ENCODE measurements at regions not wholly inside any gene's neighbourhood (a gene's known extent, or its start where the extent isn't known, plus 50 kb on each side); places are given as distances from the start of the nearest gene placed in this dataset.

DNA sequence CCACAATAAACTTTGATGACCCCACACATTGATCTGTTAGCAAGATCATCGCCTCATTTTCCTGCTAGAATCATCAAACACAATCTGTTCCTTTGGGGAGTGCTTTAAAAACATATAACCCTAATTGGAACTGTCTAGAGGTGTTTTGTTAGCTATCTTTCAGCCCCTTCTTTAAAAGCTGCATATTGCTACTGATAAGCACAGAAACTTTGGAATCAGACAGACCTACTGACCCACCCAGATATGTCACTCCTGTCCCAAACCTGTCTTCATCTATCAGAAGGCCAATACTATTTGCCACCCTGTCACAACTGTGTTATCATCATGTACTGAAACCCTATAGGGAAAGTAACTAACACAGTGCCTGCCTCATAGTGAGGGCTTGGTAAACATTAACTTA, 172.4 kb upstream of the SASH1 start:
- no peak for DNase-seq

DNA sequence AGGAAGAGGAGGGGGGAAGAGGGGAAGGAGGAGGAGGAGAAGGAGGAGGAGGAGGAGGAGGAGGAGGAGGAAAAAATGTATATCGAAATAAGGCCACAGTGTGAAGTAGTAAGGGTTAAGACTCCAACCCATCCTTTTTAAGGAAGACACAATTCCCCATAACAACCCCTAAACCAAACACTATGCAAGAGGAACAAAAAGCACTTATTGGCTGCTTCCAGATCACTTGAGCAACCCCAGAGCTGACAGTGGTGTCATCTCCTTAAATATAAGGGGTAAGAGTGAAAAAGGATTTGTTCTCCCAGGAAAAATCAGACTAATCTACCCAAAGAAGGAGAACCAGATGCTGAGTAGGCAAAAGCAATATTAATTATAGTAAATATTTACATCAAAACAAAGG, 169.1 kb upstream of the SASH1 start:
- no peak for DNase-seq

DNA sequence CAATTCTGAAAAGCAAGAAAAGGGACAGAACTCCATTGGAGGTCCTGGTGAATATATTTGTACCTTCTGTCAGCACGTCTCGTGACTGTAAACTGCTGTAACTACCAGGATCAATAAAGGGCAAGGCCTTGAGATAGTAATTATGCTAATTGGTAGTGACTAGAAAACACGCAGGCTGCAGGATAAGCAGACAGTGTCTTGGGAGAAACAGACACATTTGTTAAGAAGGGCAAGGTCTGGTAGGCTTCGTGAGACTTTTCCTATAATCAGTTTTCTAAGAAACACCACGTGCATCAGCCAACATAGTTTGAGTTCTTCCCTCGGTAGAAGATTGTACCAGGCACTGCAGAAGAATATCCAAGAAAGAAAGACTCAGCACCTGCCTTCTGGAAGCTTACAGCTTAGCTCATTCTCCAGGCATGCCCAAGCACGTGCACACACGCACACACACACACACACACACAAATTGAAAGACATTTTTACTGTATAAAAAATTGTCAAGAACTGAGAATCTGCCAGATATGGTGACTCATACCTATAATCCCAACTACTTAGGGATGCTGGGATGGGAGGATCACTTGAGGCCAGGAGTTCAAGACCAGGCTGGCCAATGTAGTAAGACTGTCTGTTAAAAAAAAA, 167.0 kb upstream of the SASH1 start:
- DNase-seq = peak; percentile 18

DNA sequence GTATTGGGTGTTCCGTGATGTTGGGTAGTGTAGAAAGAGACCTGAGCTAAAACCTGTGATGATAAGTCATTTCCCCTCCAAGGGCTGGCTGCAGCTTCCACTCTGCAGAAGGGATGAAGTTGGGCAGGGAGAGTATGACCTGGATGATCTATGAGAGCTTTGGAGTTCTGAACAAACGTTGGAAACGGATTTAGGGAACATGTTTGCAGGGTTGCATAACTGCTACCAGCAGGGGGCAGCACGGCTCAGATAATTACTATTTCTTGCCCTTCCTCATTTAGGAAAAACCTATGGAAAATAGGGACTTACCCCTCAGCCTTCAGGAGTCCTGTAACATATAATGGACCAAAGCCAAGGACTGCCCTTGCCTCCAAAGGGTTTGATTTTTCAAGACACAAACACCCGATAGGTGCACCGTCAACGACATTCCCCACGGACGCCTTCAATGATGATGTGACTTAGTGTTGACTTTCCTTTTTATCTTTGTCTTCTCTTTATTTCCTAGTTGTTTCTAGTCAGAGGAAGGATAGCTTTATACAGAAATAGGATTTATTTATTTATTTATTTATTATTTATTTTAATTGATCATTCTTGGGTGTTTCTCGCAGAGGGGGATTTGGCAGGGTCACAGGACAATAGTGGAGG, 164.9 kb upstream of the SASH1 start:
- DNase-seq = peak; percentile 86

DNA sequence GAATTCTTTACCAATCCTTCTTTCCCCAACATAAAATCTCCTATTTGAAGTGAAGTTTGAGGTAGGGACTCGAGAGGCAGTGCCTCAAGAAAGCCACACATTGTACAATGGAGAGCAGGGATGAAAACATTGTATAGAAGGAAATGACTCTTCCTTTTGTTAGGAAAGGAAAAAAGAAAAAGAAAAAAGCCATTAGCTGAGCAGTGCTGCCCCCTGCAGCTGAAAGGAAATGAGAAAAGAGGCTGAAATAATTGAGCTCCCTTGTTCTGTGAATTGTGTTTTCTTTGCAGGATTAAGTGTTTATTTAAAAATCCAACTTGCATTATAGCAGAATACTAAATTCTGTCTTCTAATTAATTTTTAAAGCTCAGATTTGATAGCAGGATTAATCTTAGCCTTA, 162.9 kb upstream of the SASH1 start:
- peak; percentile 72 for DNase-seq

DNA sequence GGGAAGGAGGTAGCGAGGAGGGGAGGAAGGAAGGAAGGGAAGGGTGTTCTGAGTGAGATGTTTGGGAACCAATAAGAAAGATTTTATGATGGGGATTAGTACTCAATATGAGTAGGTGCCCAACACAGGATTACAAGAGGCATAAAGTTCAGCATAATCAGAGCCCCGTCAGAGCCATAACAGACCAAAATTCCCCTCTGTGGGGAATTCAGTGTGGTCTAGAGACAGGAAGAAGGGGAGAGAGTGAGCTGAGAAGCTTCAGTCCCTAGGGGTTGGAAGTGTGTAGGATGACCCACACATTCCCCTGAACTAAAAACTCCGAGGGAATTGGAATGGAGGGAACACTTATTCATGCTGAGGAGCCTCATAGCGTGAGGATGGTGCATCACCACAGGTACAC, 160.3 kb upstream of the SASH1 start:
- DNase-seq = no peak

DNA sequence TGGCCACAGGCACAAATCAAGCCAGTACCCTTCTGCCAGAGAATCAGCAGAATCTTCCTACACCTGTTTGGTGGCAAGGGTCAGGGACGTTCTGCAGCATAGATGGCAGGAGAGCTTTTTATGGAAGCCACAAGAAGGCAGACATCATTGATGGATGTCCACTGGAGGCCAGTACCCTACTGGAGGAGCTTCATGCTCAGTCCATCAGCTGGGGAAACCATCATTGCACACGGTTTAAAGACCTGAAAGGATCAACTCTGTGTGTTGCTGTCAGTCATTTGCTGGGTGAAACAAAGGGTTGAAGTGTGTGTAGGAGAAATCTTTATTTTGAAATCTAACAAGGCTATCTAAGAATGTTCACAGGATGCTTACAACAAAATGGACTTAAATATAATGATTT, 158.9 kb upstream of the SASH1 start:
- DNase-seq = no peak

DNA sequence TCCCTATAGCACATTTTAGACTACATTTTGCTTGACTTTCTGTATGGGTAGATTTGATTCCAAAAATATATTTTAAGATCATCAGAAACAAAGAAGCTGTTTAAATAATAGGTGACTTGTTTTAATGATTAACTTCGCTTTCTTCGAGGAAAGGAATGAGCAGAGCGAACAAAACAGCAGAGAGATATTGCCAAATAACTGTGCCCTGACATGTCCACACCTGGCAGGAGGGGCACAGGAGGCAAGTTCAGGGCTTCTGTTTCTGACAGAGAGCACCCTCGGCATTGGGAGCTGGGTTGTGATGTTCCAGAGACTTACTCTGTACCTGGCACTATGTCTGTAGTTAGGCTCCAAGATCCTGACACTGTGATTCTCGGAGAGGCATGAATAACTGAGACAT, 155.7 kb upstream of the SASH1 start:
- no peak for DNase-seq

DNA sequence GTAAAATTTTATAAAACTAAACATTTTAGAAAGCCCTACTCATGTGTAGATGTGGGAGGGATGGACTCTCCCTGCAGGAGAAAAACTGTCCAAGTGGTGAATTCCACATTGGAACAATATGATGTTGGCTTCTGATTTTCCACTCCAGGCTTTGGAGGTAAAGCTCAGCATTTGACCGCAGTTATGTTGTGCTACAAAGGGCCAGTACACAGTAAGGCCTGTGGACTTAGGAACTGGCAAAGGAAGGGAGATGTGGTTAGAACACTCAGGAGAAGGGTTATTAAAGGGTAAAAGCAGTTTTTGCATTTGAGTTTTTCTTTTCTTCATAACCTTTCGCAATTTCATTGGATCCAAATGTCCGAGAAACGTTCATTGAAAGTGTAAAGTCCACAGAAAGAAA, 150.3 kb upstream of the SASH1 start:
- no peak for DNase-seq

DNA sequence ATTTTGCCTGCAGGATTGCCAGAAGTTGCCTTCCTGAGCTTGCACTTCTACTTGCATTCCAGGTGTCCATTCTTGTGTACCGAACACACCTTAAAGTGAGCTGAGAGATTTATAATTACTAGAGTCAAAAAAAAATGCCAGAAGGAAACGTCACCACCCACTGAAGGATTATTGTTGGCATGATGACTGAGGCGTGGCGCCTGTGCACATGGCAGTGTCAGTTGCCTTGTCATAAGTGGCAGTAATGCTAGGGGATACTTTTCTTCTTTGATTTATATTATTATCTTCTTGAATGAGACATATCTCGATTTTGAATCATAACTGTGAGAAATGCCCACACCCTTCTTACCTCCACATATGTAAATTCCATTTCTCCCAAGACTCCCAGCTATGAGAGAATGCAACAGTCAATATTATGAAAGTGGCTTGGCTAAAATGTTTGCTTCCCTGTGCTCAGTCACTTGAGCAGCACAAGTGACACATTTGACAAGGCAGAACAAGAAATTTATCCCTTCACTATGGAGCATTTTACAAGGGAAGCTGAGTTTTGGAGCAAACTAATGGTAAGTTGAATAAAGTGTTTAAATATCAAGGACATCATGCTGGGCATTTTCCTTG, 149.5 kb upstream of the SASH1 start:
- no peak for DNase-seq

DNA sequence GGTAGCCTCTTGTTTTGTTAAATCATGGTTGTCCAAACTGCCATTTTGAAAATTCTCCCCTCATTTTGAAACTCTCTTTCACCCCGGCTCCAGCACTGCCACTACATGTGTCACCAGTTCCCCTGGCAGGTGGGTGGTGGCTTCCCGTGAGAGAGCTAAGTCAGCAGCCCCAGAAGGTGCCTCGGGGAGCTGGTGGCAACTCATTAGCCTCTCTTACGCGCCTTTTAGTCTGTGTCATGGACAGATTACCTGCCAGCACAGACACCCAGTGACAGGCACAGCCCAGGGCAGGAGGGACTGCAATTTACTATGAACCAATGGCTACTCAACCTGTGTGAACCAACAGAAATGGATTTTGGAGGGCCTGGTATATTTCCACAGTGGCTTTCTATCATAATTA, 147.1 kb upstream of the SASH1 start:
- no peak for DNase-seq

DNA sequence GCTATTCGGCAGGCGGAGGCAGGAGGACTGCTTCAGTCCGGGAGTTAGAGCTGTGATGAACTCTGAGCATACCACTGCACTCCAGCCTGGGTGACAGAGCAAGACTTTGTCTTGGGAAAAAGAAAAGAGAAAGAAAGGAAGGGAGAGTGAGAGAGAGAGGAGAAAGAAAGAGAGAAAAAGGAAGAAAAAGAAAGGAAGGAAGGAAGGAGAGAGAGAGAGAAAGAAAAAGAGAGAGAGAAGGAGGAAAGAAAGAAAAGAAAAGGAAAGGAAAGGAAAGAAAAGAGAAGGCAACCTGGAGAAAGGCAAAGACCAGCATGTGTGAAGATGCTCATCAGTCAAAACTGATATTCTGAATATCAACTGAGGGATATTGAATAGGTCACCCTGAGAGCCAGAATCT, 143.1 kb upstream of the SASH1 start:
- no peak for DNase-seq

DNA sequence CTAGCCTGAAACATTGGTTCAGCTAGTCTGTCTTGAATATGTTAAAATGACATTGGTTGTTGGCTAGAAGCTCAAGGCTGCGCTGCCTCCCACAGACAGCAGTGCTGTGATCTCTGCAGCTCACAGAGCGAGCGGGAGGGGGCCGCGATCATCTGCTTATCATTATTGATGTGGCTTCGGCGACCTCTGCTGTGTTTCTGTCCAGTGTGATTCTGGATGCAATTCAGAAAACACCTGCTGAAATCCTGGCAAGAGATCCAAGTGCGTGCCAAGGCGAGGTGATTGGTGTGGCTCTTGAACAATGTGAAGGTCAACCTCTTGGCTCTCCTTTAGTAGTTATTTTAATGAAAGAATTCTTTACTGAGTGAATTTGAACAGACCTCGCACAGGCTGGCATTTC, 142.3 kb upstream of the SASH1 start:
- DNase-seq = peak; percentile 69

DNA sequence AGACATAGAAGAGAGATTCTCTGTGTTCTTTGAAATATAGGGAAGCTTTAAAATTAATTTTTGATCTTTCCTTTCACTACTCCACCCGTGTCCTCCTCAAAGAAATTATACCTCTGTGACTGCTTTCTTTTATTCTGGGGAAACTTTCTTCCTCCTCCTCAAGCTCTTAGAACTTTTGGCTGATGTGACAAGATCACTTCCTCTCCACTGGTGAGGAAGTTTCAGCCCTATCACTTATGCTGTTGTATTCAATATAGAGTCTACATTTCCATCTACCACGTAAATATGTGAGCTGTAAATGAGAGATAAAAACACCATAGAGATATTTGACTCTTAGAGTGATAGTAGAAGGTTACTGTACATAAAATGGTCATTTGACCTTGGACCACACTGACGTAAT, 141.9 kb upstream of the SASH1 start:
- no peak for DNase-seq

DNA sequence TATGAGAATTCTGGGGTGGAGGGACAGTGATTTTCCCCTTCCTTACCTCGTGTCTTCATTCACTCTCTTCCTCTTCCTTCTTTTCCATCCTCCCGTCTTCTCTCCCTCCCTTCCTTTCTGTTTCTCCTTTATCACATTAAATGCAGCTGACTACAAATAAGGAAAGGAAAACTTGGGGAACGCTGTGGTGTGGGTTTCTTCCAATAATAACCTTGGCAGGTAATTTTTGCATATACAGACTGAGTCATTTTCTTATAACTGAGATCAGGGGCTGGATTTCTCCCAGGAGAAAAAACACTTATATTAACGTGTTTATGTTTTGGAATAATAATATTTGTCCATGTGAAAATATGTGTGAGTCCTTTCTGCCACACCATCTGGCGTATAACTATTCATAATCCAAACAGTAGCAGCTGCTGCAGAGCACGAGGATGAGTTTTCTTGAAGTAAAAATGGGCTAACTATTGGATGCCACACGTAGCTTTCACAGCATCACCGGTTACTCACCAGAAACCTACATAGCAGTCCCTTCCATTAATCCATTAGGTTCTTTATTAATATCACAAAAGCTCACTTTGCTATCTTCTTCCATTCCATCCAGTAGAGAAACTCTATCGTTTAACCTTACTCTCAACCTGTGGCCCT, 139.2 kb upstream of the SASH1 start:
- no peak for DNase-seq

DNA sequence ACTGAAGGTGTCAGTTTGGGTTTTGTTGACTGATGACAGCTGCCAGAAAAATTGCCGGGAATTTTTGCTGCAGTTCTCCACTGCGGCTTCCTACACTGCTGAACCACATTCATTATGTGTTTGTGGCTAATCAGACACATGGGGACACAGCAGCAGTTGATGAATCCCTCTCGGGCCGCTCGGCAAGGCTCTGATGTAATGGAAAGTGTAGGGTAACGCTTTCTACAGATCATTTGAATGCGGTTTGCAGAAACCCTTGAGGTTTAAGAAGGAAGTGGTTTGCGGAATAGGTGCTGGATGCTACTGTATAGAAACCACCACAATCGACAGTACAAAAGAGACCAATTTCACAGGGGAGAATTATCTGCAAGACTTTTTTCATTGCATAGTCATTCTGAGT, 138.7 kb upstream of the SASH1 start:
- DNase-seq = no peak

DNA sequence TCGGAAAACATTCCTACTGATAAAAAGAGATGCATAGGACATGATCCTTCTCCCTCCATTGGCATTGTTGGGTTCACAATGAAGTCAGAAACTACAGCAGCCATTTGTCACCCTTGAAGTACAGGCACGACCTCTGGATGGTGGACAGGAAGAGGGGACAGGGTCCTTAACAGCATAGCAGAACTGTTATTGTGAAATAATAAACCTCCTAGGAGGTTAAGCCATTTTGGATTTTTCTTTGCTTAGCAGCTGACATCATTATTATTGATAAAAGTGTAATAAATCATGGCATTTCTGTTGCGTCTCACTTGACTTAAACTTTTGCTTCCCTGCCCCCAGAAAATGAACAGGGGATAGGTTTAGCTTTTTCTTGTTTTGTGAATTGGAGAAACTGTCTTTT, 134.3 kb upstream of the SASH1 start:
- no peak for DNase-seq

DNA sequence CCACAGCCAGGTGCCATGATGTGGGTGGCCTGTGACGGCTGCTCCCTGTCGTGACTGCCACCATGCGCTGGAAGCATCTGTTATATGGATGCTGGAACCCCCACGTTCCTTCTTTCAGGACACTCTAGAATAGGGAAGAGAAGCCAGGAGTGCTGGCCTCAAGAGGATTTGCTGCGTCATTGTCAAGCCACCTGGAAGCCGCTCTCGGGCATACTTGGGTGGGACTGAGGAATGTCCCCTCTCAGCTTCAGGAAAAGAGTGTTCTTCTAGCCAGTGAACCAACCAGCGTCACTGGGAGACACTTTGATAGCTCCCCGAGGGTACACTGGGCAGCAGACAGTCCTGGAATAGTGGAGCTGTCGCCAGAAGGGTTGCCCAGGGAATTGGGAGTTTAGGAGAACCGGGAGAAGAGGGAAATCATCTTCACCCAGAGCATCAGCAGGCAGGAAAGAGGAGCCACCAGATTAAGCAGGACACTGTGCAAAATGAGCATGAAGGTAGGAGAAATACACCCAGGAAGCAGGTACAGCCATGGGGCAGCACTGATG, 130.8 kb upstream of the SASH1 start:
- no peak for DNase-seq

DNA sequence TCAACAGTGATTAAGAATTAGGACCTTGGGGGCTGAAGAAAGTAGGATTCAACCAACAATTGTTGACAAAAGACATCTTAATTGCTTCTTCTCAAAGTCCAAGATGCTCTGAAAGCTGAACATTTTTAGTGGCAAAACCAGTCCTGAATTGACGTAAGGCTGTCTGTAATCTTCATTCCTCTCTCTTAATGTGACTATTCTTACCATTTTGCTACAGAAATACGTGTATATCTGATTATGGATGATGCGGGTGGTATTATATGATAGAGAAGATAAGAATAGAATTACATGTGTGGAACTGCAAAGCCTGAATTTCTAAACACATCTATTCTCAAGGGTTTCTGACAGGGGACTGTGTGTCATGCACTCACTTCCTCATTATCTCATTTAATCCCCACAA, 130.3 kb upstream of the SASH1 start:
- DNase-seq = no peak

DNA sequence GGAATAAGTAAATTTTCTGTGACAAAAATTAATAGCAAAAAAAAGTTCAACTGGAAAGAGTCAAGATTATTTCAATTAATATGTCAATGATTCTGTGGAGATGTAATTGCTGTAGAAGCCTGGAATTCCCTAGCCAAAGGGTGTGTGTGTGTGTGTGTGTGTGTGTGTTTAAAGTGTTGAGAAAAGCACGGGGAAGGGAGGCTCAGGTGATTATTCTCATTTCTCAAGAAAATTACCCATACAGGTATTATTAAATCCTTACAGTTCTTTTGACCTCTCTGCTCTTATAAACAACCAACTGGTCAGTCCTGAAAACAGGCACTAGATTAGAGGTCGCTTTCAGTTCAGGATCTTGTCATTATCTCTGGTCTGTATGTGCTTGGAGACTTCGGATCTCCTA, 129.3 kb upstream of the SASH1 start:
- DNase-seq = no peak

DNA sequence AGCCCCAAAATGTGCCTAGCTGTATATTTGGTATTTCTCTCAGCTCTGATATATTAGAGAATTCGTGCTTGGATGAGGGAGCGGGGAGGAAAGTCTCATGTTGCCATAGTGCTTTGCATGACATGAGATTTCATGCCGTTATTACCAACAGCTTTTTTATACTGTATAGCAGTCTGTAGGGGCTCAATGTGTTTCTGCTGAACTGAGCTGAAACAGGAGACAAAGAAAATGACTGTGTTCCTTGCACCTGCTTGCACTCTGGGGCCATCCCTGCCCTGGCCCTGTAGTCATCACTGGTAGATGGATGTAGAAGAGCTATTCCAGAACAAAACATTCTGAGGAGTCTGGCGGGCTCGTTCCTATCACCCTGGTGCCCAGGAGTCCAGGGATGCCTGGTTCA, 128.0 kb upstream of the SASH1 start:
- no peak for DNase-seq

DNA sequence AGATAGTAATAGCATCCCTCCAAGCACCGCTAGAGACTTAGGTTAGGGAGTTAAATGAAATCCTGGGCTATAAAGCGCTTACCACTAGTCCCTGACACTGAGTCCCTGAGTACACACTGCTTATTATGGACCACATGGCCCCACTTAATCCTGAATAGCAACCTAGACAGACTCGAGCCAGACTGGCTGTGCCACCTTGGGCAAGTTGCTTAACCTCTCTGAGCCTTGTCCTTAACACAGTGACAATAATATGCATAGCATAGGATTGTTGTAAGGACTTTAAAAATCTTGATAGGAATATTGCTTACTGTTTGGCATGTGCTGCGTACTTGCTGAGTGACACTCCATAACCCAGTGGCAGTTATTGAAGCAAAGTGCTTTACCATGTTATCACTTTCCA, 125.6 kb upstream of the SASH1 start:
- no peak for DNase-seq

DNA sequence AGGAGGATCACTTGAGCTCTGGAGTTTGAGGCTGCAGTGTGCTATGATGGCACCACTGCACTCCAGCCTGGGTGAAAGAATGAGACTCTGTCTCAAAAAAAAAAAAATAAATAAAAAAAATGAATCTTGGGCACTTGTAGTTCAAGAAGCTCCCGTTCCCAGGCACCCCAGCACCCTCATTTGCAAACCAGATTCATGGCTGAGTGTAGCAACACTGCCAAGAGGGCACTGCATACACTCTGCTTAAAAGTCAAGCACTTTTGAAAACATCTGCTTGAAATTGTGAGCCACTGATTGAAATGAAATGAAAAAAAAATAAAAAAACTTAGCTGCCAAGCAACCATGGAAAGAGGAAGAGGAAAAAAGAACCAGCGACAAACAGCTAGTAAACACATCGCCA, 124.7 kb upstream of the SASH1 start:
- no peak for DNase-seq

Data from dermis blood vessel endothelial cell (primary cell).